ENCODE measurements at regions not wholly inside any gene's neighbourhood (a gene's known extent, or its start where the extent isn't known, plus 50 kb on each side); places are given as distances from the start of the nearest gene placed in this dataset.

DNA sequence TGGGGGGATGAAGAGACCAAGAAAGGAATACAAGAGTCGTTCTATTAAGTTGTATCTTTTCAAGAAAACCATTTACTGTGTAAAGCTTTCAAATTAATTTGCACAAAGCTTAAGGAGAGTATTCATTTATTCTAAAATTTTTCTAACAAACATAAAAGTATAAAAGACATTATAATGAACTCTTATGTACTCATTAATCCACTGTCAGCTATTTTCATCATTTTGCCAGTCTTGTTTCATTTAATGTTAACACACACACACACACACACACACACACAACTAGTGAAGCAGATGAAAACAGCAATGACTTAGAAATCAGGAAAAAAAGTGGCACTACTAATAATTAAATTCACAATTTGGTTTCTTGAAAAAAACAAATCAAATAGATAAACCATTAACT, 176.7 kb downstream of the TLE1 start:
- Histone ChIP-seq H3K36me3 (ENCODE audit: control insufficient read depth, insufficient read depth, low read length) (no peaks in the 10 kb centered on the region), H3K4me3 (ENCODE audit: low read depth, low read length) (no peak overlapping the region), H3K9ac (ENCODE audit: low read depth, low read length) (no peak overlapping the region), H3K4me1 (ENCODE audit: control insufficient read depth, insufficient read depth, low read length) (no peaks in the 10 kb centered on the region), H3K27me3 (ENCODE audit: control insufficient read depth, insufficient read depth, low read length) (no peaks in the 10 kb centered on the region), H3K9me3 (ENCODE audit: control insufficient read depth, insufficient read depth, low read length) (no peaks in the 10 kb centered on the region)

DNA sequence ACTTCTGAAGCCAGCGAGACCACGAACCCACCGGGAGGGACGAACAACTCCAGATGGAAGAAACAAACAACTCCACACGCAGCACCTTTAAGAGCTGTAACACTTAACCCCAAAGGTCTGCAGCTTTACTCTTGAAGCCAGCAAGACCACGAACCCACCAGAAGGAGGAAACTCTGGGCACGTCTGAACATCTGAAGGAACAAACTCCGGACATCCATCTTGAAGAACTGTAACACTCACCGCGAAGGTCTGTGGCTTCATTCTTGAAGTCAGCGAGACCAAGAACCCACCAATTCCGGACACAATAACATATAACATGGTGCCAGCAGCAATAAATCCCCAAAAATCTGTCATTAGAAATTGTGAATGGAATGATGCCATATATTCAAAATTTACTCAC, 180.9 kb downstream of the TLE1 start:
- H3K9me3 ChIP-seq (ENCODE audit: control insufficient read depth, insufficient read depth, low read length), result no peaks in the 10 kb centered on the region
- no peaks in the 10 kb centered on the region for H3K27me3 ChIP-seq (ENCODE audit: control insufficient read depth, insufficient read depth, low read length)
- H3K36me3 ChIP-seq (ENCODE audit: control insufficient read depth, insufficient read depth, low read length), result no peaks in the 10 kb centered on the region
- no peak overlapping the region for H3K4me3 ChIP-seq (ENCODE audit: low read depth, low read length)
- H3K4me1 ChIP-seq (ENCODE audit: control insufficient read depth, insufficient read depth, low read length), result no peaks in the 10 kb centered on the region
- H3K9ac ChIP-seq (ENCODE audit: low read depth, low read length), result no peak overlapping the region

DNA sequence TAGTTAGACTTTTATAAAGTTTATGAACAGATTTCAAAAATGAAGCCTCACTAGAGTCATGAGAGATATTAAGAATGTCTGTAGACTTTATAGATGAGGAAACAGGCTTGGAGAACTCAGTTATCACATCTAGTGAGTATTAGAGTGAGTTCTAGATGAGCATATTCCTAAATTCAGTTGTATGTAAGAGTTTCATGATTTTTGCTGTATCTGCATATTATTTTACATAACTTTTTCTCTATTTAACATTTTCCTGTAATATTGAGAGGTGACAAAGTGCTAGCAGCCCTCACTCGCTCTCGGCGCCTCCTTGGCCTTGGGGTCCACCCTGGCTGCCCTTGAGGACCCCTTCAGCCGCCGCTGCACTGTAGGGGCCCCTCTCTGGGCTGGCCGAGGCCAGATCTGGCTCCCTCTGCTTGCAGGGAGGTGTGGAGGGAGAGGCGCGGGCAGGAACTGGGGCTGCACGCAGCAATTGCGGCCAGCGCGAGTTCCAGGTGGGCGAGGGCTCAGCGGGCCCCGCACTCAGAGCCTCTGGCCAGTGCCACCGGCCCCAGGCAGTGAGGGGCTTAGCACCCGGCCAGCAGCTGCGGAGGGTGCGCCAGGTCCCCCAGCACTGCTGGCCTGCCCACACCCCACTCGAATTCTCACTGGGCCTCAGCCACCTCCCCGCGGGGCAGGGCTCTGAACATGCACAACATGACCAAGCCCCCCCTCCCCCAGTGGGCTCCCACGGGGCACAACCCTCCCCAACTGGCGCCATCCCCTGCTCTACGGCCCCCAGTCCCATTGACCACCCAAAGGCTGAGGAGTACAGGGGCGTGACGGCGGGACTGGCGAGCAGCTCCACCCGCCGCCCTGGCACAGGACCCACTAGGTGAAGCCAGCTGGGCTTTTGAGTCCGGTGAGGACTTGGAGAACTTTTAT, 182.1 kb downstream of the TLE1 start:
- H3K9me3 ChIP-seq (ENCODE audit: control insufficient read depth, insufficient read depth, low read length), result no peaks in the 10 kb centered on the region
- no peak overlapping the region for H3K4me3 ChIP-seq (ENCODE audit: low read depth, low read length)
- no peaks in the 10 kb centered on the region for H3K36me3 ChIP-seq (ENCODE audit: control insufficient read depth, insufficient read depth, low read length)
- H3K27me3 ChIP-seq (ENCODE audit: control insufficient read depth, insufficient read depth, low read length), result no peaks in the 10 kb centered on the region
- H3K4me1 ChIP-seq (ENCODE audit: control insufficient read depth, insufficient read depth, low read length), result no peaks in the 10 kb centered on the region
- no peak overlapping the region for H3K9ac ChIP-seq (ENCODE audit: low read depth, low read length)

DNA sequence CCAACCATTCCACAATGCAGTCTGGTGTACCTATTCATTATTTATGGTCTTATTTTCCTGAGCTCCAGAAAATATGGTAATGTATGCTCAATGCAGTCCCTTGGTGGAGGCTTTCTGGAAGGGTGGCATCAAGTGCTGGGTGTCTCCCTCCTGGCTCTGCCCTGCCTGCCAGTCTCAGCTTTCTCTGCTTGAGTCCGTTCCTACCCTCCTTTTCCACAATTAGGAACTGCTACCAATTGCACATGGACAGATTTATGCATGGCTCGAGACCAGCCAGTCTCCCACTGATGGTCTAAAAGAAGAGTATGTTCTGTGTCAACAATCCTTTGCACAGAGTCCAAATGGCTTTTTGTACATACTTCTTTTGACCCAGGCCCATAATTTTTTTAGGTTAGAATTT, 189.8 kb downstream of the TLE1 start:
- Histone ChIP-seq H3K4me3 (ENCODE audit: low read depth, low read length) (no peak overlapping the region), H3K9ac (ENCODE audit: low read depth, low read length) (no peak overlapping the region), H3K27me3 (ENCODE audit: control insufficient read depth, insufficient read depth, low read length) (no peaks in the 10 kb centered on the region), H3K9me3 (ENCODE audit: control insufficient read depth, insufficient read depth, low read length) (no peaks in the 10 kb centered on the region), H3K4me1 (ENCODE audit: control insufficient read depth, insufficient read depth, low read length) (no peaks in the 10 kb centered on the region), H3K36me3 (ENCODE audit: control insufficient read depth, insufficient read depth, low read length) (no peaks in the 10 kb centered on the region)

DNA sequence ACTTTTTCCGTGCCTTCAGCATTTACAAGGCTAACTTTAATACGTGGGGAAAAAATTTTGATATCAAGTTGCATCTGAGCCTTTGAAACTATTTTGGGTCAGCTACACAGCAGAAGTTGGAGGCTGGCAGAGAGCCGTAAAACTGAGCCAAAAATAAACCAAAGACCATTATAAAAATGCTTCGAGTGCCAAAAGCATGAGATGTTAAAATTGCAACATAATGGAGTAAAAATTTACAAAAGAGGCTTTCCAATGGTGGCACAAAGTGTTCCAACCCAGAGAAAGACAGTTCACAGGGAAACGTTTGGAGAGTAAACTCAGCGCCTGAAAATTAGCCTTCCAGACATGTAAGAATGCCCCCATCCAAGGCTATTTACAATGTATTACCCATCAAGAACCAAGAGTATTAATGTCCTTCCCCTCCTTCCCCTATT, 190.3 kb downstream of the TLE1 start:
- H3K36me3 ChIP-seq (ENCODE audit: control insufficient read depth, insufficient read depth, low read length), result no peaks in the 10 kb centered on the region
- no peak overlapping the region for H3K9ac ChIP-seq (ENCODE audit: low read depth, low read length)
- no peaks in the 10 kb centered on the region for H3K27me3 ChIP-seq (ENCODE audit: control insufficient read depth, insufficient read depth, low read length)
- no peak overlapping the region for H3K4me3 ChIP-seq (ENCODE audit: low read depth, low read length)
- H3K4me1 ChIP-seq (ENCODE audit: control insufficient read depth, insufficient read depth, low read length), result no peaks in the 10 kb centered on the region
- no peaks in the 10 kb centered on the region for H3K9me3 ChIP-seq (ENCODE audit: control insufficient read depth, insufficient read depth, low read length)

DNA sequence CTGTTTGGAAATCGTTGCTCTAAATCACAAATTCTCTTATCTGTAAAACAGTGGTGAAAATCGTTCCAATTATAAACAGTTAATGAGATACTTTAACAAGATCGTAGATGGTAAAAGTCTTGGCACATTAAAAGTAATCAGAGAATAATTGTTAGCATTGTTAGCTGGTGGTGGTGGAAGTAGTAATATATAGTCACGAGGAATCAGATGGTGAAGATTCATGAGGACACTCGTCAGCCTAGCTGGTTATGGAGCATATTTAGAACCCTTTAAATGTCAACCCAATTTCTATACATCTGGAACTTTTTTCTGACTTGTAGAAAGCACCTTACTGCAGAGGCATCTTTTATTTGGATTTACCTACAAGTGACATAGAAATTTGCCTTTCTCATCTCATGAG, 190.8 kb downstream of the TLE1 start:
- H3K4me1 ChIP-seq (ENCODE audit: control insufficient read depth, insufficient read depth, low read length), result no peaks in the 10 kb centered on the region
- no peaks in the 10 kb centered on the region for H3K36me3 ChIP-seq (ENCODE audit: control insufficient read depth, insufficient read depth, low read length)
- H3K4me3 ChIP-seq (ENCODE audit: low read depth, low read length), result no peak overlapping the region
- no peak overlapping the region for H3K9ac ChIP-seq (ENCODE audit: low read depth, low read length)
- no peaks in the 10 kb centered on the region for H3K27me3 ChIP-seq (ENCODE audit: control insufficient read depth, insufficient read depth, low read length)
- no peaks in the 10 kb centered on the region for H3K9me3 ChIP-seq (ENCODE audit: control insufficient read depth, insufficient read depth, low read length)

DNA sequence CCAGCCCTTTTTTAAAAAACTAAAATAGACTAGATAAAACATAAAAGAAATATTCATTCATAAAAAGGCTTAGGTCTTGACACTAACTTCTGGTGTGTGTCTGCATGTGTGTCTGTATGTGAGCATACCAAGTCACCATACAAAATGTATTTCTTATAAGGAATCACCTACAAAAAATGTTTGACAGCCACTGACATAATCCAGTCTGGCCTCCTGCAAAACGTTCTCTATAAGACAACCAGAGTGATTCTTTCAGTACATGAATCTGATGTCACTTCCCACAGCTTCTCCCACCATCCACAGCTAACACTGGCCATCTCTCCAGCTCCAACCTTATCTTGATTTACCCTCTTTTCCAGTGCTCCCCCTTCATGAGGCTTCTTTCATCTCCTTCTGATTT, 192.3 kb downstream of the TLE1 start:
- no peak overlapping the region for H3K9ac ChIP-seq (ENCODE audit: low read depth, low read length)
- H3K27me3 ChIP-seq (ENCODE audit: control insufficient read depth, insufficient read depth, low read length), result no peaks in the 10 kb centered on the region
- H3K4me3 ChIP-seq (ENCODE audit: low read depth, low read length), result no peak overlapping the region
- H3K4me1 ChIP-seq (ENCODE audit: control insufficient read depth, insufficient read depth, low read length), result no peaks in the 10 kb centered on the region
- H3K36me3 ChIP-seq (ENCODE audit: control insufficient read depth, insufficient read depth, low read length), result no peaks in the 10 kb centered on the region
- no peaks in the 10 kb centered on the region for H3K9me3 ChIP-seq (ENCODE audit: control insufficient read depth, insufficient read depth, low read length)

DNA sequence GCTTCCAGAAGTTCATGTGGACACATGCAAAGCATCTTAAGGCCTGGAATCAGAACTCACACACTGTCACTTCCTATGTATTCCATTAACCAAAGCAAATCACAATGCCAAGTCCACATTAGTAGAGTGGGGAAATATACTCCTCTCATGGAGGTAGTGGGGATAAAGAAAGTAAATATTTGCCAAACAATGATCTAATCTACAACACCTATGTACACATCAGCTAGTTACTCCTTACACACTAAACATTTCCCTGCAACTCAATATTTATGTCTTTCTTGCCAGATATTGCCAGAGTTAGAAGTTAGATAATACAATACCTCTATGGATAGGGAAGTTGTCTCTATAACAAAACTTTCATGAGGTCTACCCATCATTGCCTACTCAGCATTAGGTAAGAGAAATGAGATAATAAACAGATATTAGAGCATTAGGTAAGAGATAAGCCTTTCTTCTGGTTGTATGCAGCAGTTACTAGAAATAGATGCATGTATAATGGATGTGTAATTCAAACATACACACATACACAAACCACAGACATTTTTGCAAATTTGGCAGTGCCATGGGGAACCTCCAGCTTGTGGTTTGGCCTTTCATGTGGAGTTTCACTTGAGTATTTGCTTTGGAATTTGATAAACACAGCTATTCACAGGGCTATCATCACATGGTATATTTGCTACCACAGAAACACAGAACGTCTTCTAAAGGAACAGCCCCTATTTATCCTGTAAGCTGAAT, 196.5 kb downstream of the TLE1 start:
- H3K27me3 ChIP-seq (ENCODE audit: control insufficient read depth, insufficient read depth, low read length), result no peaks in the 10 kb centered on the region
- H3K4me3 ChIP-seq (ENCODE audit: low read depth, low read length), result no peak overlapping the region
- no peaks in the 10 kb centered on the region for H3K9me3 ChIP-seq (ENCODE audit: control insufficient read depth, insufficient read depth, low read length)
- H3K4me1 ChIP-seq (ENCODE audit: control insufficient read depth, insufficient read depth, low read length), result no peaks in the 10 kb centered on the region
- no peak overlapping the region for H3K9ac ChIP-seq (ENCODE audit: low read depth, low read length)
- no peaks in the 10 kb centered on the region for H3K36me3 ChIP-seq (ENCODE audit: control insufficient read depth, insufficient read depth, low read length)

DNA sequence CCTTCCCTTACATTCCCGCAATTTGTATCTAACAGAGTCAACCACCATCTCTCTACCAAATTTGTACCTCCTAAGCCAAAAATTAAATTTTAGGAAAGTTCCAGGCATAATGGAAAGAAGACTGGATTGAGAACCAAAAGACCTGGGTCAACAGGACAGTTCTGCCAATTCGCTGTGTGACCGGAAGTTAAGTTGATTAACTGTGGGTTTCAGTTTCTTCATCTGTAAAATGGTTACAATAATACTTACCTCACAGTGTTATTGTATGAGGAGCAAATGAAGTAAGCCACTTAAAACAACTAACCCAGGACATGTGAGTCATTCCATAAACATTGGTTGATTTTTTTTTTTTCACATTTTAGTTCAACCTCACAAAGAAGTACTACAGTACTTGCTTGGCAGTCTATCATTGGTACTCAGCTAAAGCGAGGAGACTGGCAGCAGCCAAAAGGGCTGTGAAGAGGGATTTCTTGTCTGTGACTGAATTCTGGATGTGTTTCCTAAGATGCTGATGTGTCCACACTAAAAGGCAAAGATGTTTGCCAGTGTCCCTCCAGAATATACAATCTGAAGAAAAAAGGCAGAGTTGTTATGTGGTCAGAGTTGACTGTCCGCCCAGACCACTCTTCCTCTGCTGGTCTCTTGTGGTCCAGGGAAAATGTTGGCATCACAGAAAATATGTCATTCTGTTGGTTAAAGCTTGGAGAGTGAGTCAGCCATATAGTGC, 198.6 kb downstream of the TLE1 start:
- Histone ChIP-seq H3K9me3 (ENCODE audit: control insufficient read depth, insufficient read depth, low read length) (no peaks in the 10 kb centered on the region), H3K36me3 (ENCODE audit: control insufficient read depth, insufficient read depth, low read length) (no peaks in the 10 kb centered on the region), H3K9ac (ENCODE audit: low read depth, low read length) (no peak overlapping the region), H3K27me3 (ENCODE audit: control insufficient read depth, insufficient read depth, low read length) (no peaks in the 10 kb centered on the region), H3K4me3 (ENCODE audit: low read depth, low read length) (no peak overlapping the region), H3K4me1 (ENCODE audit: control insufficient read depth, insufficient read depth, low read length) (no peaks in the 10 kb centered on the region)

DNA sequence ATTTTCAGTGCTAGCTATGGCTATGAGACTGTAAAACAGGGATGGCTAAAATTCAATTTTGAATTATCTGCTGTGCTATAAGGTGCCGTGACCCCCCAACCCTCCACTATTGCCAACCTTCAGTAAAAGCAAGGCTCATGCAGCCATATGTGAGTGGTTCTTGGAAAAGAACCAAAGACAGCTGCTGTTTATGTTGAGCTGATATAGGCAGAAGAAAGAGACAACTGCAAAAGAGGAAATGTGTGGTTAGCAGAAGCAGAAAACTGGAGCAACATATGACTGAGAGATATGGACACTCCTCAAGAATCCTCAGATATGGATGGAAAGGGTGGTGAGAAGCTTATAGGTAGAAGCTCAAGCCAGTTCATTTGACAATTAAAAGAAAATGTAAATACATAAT, 200.3 kb downstream of the TLE1 start:
- Histone ChIP-seq H3K4me1 (ENCODE audit: control insufficient read depth, insufficient read depth, low read length) (no peaks in the 10 kb centered on the region), H3K36me3 (ENCODE audit: control insufficient read depth, insufficient read depth, low read length) (no peaks in the 10 kb centered on the region), H3K27me3 (ENCODE audit: control insufficient read depth, insufficient read depth, low read length) (no peaks in the 10 kb centered on the region), H3K9ac (ENCODE audit: low read depth, low read length) (no peak overlapping the region), H3K9me3 (ENCODE audit: control insufficient read depth, insufficient read depth, low read length) (no peaks in the 10 kb centered on the region), H3K4me3 (ENCODE audit: low read depth, low read length) (no peak overlapping the region)

DNA sequence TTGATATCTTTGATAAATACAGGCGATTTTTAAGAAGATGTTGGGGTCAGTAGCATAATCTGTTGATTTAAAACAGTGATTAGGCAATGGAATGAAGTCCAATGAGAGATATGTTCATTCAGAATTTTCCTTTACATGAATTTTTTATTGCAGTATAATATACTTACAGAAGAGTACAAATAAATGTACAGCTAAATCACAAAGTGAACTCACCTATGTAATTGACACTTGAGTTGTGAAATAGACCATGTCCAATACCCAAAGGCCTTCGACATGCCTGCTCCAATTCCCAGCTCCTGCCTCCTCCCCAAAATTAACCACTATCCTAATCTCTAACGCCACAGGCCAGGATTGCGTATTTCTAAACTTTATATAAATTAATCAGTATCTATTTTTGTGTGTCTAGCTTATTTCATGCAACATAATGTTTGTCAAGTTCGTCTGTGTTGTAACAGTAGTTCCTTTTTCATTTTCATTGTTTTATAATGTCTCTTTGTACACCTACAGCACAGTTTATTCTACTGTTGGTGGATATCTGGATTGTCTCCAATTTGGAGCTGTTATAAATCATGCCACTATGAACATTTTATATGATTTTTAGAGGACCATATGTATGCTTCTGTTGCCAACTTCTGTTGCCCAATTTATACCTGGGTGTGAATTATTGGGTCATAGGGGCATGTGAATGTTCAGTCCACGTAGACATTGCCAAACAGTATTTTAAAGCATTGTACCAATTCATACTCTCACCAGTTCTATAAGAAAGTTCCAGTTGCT, 208.3 kb downstream of the TLE1 start:
- no peaks in the 10 kb centered on the region for H3K27me3 ChIP-seq (ENCODE audit: control insufficient read depth, insufficient read depth, low read length)

More for the DNA sequence above, 208.3 kb downstream of the TLE1 start:
- Histone ChIP-seq H3K4me1 (ENCODE audit: control insufficient read depth, insufficient read depth, low read length) (no peaks in the 10 kb centered on the region), H3K9me3 (ENCODE audit: control insufficient read depth, insufficient read depth, low read length) (no peaks in the 10 kb centered on the region), H3K9ac (ENCODE audit: low read depth, low read length) (no peak overlapping the region), H3K4me3 (ENCODE audit: low read depth, low read length) (no peak overlapping the region), H3K36me3 (ENCODE audit: control insufficient read depth, insufficient read depth, low read length) (no peaks in the 10 kb centered on the region)

All from iPS-15b (cell line).